GM21381 (cell line): ENCODE measurements at regions not wholly inside any gene's neighbourhood (a gene's known extent, or its start where the extent isn't known, plus 50 kb on each side); places are given as distances from the start of the nearest gene placed in this dataset.

Experiments
- ATAC-seq: cut with Tn5 transposase; IDR thresholded peaks from one replicate; pipeline ENCODE4 v1.9.1; 2021; ENCODE audit warnings: mild to moderate bottlenecking, moderate library complexity; ENCODE audit not compliant: unreplicated experiment

- no peak for ATAC-seq
These were observed 164.7 kb upstream of the SMAD3 start for GRCh38 chr15:66900586-66901310.

GRCh38 chr15:66901336-66902100 is 163.9 kb upstream of the SMAD3 start:
- no peak for ATAC-seq

GRCh38 chr15:66905185-66905584 is 160.2 kb upstream of the SMAD3 start:
- no peak for ATAC-seq

GRCh38 chr15:66905954-66906353 is 159.4 kb upstream of the SMAD3 start:
- no peak for ATAC-seq

- ATAC-seq = no peak
These were observed 158.5 kb upstream of the SMAD3 start for GRCh38 chr15:66906668-66907614.

GRCh38 chr15:66907826-66908743 is 157.3 kb upstream of the SMAD3 start:
- no peak for ATAC-seq

GRCh38 chr15:66908744-66909095 is 156.7 kb upstream of the SMAD3 start:
- ATAC-seq = no peak

- no peak for ATAC-seq
These were observed 156.0 kb upstream of the SMAD3 start for GRCh38 chr15:66909381-66909890.

GRCh38 chr15:66911131-66911700 is 154.2 kb upstream of the SMAD3 start:
- no peak for ATAC-seq

- ATAC-seq = no peak
These were observed 153.4 kb upstream of the SMAD3 start for GRCh38 chr15:66912001-66912400.

- ATAC-seq = no peak
These were observed 153.0 kb upstream of the SMAD3 start for GRCh38 chr15:66912441-66912840.

GRCh38 chr15:66917904-66918448 is 147.4 kb upstream of the SMAD3 start:
- ATAC-seq = no peak

GRCh38 chr15:66919421-66919820 is 146.0 kb upstream of the SMAD3 start:
- ATAC-seq = no peak

- ATAC-seq = no peak
These were observed 144.0 kb upstream of the SMAD3 start for GRCh38 chr15:66921319-66921915.

GRCh38 chr15:66922608-66923007 is 142.8 kb upstream of the SMAD3 start:
- ATAC-seq = no peak

- ATAC-seq = no peak
These were observed 141.9 kb upstream of the SMAD3 start for GRCh38 chr15:66923438-66923881.

- no peak for ATAC-seq
These were observed 140.5 kb upstream of the SMAD3 start for GRCh38 chr15:66924889-66925288.

GRCh38 chr15:66925721-66926120 is 139.7 kb upstream of the SMAD3 start:
- no peak for ATAC-seq
